ENCODE measurements at regions not wholly inside any gene's neighbourhood (a gene's known extent, or its start where the extent isn't known, plus 50 kb on each side); places are given as distances from the start of the nearest gene placed in this dataset.

DNA sequence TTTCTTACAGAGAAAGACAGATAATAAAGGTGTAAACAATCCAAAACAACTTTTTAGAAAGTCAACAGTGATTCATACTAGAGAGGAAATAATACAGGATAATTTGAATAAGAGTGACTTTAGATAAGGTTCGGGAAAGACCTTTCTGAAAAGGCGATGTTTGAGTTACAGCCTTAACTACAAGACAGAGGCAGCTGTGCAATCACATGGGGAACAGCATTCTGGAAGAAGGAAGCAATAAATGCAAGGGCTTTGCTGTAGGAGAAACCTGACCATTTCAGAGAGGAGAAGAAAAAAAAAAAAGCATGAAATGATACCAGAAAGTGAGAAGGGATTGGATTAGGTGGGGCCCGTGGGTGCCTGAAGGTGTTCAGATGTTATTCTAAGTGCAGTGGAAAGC is 200.6 kb upstream of the ATP11B start:
- DNase-seq (ENCODE audit: low read depth) = no peak

DNA sequence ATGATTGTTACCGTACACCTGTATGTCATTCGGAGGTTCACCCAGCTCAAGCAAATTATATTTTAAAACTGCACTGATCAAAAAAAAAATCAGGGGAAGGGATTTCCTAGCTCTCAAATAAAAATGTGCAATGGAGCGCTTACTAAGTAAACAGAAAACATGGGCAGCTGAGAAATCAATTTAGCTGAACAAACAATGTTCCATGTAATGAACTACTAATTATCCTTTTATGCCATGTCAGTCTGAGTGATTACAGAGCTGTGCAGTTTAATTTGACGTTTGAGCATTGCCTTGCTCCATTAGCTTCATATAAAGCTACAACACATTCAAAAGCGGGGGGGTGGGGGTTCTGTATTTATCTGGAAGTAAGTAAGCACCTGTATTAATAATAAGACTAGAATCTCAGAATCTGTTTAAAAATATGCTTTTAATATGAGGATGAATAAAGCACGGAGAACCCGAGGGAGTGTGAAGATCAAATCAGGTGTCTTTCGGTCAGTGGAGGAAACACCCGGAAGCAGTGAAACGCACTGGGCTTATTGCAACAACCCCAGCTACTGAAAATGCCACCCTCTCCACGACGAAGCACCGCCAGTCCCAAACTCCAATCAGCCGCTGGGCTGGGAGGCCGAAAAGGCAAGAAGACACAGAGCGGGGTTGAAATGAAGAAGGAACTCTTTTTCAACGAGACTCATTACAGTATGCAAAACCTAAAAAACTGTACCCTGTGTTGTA is 196.5 kb upstream of the ATP11B start:
- DNase-seq (ENCODE audit: low read depth) = no peak

DNA sequence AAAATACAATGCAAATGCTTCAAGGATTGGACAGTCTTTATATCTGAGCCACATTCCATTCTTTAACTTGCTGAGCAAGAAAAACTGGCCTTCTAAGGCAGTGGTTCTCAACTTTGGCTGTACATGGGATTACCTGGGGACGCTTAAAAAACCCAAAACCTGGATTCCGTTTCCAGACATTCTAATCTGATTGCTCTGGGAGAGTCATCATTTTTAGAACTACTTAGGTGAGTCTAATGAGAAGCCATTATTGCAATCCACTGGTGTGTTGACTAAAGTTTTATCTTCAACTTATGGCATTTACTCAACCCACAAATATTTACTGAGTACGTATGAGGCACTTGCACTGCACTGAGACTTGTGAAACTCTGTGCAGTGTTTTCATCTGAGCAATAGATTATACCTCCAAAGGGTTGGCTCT is 195.7 kb upstream of the ATP11B start:
- DNase-seq (ENCODE audit: low read depth) = peak; percentile 36

DNA sequence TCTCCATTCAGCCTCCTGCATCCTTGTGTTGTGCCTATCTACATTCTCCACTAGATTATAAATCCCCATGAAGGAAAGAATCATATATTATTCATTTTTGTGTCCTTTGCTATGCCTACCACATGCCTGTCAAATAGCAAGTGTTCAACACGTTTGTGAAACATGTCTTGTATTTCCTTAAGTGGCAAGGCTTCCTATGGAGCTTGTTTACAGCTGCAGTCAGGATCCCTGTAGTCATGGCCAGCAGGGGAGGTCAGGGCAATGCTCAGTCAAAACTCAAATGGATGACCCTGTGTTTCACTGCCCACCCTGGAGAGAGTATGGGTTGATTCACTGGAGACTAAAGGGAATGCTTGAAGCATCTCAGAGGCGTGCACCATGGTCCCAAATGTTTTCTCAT is 191.7 kb upstream of the ATP11B start:
- no peak for DNase-seq (ENCODE audit: low read depth)

DNA sequence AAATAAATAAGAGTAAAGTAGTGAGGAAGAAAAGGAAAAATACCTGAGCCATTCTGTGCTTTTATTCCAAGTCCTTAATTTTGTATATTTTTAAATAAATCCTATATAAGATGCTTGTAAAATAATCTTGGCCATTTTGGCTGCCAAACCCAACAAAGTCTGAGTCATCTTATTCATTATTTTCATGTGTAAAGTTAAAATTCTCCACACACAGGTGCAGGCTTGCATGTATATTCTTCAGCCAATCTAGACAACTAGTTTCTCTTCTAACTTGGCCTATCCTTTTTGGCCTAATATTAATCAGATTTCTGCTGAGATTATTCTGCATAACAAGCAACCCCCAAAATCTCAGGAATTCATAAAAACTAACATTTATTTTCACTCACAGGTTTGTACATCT is 189.8 kb upstream of the ATP11B start:
- DNase-seq (ENCODE audit: low read depth) = no peak

DNA sequence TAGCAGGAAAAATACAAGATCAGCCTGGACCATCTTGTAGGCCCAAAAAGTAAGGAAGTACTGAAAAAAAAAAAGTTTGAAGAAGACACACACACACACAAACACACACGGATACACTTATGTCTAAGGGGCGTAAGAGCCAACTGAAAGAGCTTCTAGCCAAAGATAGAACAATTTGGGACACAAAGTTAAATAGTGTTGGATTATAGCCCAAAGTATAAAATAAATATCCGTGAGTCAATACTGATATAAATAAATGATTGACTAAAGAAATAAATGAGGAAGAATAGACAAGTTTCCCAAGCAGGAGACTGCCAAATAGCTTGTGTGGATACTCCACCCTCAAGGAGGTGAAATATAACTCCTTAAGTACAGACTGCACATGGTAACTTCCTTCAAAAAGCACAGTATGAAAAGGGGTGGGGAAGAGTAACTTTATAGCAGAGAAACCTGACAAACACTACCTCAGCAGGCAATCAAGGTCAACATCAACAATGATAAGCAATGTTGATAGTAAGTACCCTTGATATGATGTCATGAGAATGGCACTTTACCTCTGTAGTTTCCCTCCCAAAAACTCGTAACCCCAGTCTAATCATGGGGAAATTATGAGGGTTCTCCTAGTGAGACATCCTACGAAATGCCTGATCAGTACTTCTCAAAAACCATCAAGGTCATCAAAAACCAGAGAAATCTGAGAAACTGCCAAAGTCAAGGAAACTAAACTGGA is 187.3 kb upstream of the ATP11B start:
- no peak for DNase-seq (ENCODE audit: low read depth)

DNA sequence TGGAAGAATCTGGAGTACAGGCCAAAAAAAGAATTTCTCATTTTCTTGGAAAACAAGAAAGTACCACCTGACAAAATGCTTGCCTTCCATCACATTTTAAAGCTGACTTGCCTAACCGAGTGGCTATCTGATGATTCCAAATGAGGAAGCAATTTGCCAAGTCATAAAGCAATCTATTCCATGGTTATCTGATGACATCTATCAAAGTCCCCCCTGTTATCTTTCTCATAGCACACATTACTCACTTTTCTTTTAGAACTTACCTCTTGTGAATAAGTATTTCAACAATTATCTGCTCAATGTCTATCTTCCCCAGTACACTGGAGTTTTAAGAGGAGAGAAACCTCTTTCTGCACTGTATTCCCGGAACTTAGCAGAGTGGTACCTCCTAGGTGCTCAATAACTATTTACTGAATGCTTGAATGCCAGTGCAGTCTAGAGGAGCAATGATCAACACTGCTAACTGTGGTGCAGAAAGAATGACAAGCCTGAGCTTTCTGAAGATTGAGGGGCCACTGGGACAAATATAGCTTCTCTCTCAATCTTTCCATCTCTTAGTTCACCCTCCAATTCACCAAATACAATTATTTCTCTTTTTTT is 186.3 kb upstream of the ATP11B start:
- no peak for DNase-seq (ENCODE audit: low read depth)

DNA sequence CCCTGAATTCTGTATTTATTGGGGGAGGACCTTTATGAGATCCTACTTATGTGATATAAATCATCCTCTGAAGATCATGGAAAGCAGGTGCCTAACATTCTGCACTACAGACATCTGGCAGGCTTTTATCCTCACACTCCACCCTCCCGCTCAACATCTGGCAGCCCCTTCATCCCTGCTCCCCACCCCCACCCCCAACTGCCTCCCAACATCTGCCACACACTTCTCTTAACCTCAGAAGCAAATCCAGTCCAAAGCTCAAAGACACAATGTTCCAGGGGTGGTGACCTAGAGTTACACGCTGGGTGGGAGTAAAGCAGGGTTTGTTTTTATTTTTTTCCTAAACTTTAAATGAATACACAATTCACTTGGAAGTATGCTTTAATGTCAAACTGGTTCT is 184.5 kb upstream of the ATP11B start:
- no peak for DNase-seq (ENCODE audit: low read depth)

DNA sequence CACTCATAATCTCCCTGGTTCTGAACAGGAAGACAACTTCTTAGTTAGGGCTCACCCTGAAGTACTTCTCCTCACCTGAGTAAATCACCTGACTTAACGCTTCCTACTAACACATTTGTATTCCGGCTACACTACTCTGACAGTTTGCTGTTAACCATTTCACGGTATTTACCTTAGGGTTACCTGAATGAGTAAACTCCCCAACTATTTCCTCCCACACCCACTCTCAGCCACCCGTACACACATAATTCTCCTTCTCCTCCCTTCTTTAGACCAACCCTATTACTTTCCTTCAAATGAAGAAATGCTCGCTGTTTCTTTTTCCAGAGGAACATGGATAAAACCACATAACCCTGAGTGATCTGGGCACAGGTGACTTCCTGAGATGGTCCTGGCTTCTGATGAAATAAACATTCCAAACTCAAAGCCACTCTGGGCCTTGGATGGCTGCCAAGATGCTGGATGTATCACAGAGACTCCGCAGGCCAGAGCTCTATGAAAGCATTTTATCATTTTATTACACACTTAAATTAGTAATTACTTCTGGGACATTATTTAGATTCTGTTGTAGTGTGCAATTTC is 183.6 kb upstream of the ATP11B start:
- no peak for DNase-seq (ENCODE audit: low read depth)

DNA sequence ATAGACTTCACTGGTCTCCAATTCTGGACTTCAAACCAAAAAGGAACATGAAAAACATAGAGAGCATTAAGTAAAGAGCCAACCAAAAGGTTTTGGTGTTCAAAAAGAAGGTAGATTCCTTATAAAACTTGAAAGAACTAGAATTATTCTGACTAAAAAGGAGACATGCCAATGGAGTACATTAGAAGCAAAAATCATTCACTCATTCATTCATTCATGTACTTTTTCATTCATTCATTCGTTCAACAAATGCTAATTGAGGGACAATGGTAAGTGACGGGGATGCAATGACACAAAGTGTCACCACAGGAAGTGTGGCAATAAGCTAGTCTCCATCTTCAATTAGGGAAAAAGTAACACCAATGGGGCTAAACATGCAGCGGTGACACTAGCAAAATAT is 181.0 kb upstream of the ATP11B start:
- no peak for DNase-seq (ENCODE audit: low read depth)

DNA sequence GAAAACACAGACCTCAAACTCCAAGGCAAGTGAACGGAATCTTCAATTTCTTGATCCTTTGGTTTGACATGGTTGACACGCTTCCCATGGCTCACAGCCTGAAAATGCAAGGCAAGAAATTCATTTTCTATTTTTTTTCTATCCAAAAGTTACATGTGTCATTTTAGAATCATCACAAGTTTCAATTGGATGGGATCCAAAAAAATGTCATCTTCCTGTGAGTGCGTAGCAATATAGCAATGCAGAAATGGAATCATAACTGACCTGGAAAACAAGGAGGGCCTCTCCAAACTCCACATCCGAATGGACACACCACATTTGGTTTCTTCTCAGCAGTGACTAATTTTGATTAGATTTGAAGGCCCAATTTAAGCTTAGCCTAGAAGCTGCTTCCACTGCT is 175.8 kb upstream of the ATP11B start:
- DNase-seq (ENCODE audit: low read depth) = no peak

DNA sequence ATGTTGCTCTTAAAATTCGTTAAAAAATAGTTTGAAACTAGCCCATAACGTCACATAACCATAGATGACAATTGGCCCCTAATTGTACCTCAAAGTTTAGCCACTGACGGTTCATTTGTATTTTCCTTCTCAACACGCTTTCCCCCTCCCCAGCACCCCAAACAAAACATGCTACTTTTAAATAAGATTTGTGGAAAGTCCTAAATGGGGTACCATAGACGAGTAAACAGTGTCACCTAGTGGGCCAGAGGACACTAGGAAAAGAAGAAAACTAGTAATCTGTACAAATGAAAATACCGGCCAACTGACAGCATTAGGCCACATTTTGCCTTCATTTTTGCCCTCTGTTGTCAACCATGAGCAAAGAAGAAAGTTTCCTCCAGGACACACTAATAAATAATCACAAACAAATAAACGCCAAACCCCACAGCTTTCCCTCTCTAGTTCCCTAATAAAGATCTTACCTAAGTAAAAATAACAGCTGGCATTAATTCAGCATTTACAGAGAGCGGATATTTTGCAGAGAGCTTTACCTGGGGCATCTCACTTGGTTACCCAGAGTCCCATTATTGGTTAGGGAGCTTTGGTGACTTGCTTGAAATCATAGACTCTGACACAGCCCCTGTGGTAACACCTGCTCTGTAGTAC is 175.1 kb upstream of the ATP11B start:
- no peak for DNase-seq (ENCODE audit: low read depth)

DNA sequence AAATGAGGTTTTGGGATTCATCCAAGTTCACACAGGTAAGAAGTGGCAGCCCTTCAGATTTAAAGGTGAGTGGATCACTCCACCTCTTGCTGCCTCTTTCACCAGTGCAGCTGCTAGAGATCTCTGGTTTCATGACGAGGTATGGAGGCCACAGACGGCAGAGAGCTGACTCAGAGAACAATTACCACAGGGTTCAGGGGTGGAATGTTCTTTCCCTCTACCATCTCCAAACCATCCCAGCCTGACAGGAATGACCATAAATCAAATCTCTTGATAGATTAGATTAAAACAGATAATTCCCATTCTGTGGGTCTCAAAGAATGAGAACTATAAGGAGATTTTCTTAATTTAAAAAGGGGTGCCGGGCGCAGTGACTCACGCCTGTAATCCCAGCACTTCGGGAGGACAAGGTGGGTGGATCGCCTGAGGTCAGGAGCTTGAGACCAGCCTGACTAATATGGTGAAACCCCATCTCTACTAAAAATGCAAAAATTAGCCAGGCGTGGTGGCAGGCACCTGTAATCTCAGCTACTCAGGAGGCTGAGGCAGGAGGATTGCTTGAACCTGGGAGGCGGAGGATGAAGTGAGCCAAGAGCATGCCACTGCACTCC is 174.2 kb upstream of the ATP11B start:
- peak; percentile 46 for DNase-seq (ENCODE audit: low read depth)

DNA sequence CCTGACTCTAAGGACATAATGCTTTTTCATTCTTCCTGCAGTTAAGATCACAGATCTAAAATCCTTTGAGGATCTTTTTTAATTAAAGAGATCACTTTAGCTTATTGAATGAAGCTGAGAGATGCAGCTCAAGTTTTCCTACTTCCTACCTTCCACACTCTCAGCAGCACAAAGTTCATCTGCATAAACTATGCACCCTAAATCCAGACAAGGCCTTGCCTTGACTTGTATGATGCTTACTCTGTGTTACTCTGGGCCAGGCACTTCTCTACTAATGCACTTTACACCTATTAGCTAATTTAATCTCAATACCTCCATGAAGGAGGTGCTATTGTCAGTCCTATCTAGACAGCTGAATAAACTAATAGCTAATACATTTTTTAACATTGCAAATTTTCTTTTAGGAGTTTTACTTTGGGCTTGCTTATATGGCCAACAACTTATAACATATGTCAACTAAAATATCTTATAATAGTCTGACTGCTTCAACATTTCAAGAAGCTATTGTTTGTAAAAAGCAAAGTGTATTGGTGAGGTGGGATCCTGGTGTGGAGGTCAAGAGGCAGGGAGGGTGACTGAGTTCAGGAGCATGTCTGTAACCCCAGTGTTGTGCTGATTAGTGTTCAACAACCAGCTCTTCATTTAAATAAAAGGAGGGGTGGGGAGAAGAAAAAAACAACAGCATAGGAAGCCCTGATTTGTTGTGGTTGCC is 172.4 kb upstream of the ATP11B start:
- DNase-seq (ENCODE audit: low read depth) = no peak

DNA sequence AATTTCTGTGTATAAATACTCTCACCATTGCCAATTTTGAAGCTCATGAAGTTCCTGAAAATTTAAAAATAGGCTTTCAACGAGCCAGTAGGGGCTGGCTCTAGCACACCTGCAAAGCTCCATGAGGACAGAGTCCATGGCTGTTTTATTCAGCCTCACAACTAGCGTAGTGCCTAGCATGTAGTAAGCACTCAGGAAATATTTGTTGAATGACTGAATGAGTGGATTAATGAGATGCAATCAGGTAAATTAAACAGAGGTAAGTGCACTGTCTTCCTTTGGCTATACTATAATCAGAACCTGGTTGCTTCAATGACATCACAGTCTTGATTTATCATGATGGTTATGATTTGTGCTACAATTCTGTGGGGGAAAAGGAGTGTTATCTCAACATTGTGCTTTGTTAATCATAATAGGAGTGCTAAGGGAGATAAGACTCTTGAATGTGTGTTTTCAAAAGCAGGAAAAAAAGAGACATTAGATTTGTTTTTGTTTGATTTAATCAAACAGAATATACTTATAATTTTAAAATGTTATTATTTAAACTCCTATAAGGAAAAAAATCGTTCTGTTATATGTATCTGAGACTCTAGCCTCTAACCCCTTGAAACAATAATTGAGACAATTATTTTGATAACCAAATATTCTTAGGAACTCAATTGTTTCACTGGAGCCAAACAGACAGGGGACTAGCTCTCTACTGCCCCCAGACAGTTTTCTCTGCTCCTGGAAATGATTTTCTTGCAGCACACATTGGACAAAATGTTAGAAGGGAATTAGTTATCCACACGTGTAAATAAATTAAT is 171.7 kb upstream of the ATP11B start:
- DNase-seq (ENCODE audit: low read depth) = no peak

DNA sequence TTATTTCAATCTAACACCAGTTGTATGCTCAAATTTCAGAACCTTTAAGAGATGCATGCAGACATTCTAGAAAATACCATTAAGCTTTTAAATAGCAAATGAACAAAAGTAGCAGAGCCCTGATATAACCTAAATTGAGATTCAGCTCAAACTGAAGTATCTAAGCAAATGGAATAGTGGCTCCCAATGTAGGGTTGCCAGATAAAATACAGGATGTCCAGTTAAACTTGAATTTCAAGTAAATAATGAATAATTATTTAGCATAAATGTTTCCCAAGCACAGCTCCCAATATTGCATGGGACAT is 171.1 kb upstream of the ATP11B start:
- no peak for DNase-seq (ENCODE audit: low read depth)

DNA sequence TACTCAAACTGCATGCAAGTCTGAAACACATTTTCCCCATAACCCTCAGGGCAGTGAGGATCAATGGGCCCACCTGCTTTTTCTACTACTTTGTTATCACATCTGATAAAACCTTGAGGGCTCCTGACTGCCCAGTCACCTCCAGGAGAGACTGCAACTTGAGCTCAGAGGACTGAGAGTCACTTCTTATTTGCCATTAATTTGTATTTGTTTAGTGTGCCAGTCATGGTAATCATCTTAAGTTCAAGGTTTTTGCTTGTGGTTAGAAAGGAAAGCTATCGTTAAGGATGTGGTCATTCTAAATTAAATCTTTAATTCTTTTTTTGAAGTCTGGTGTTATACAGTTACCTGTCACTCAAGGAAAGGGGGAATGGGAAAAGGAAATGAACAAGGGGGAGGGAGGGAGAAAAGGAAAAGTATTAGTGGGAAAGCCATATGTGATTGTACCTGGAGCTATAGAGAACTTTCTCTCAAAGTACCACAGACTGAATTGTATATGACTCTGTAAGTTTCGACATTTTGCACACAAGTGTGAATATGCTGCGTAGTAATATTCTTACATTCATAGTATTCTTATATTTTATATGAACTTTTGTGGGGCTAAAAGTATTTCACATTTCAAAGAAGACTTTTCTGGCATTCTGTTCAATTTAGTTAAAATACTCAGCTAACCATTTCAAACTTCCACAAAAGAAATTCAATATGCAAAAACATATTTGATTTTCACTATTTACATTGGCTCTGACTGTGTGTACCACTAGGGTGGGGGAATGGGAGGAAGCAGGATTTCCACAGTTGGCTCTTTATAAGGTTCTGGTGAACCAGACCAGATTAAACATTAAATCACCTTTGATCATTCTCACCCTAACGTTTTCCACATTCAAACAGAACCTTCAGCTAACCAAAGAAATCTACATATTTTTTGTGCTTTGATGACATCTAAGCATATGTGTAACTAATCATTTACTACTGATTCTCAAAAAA is 166.5 kb upstream of the ATP11B start:
- DNase-seq (ENCODE audit: low read depth) = no peak

DNA sequence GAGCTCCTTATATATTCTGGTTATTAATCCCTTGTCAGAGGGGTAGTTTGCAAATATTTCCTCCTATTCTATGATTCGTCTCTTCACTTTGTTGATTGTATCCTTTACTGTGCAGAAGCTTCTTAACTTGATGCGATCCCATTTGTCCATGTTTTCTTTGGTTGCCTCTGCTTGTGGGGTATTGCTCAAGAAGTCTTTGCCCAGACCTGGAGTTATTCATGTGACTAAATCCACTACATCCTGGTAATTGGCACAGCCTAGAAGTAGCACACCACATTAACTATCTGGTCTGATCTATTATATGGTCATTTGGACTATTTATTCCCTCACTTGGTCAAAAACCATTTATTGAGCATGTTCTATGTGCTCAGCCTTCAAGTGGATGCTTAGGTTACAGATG is 164.8 kb upstream of the ATP11B start:
- no peak for DNase-seq (ENCODE audit: low read depth)

DNA sequence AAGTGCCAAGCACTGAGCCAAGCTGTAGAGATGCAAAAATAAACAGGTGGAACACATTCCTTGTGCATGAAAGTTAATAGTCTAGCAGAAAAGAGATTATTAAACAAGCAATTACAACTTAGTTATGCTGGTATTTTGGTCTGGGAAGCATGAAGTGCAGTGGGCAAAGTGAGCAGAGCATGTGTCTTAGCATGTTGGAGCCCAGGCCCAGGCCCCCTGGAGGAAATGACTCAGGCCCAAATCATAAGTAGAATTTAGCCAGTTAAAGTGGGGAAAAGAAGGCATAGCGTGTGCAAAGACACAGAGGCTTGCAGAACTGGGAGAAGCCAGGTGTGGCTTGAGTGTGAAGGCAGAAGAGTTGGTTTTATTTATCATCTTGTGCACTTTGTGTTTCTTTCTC is 163.8 kb upstream of the ATP11B start:
- DNase-seq (ENCODE audit: low read depth) = no peak

Data from non-pigmented ciliary epithelial cell (primary cell).